ENCODE measurements at regions not wholly inside any gene's neighbourhood (a gene's known extent, or its start where the extent isn't known, plus 50 kb on each side); places are given as distances from the start of the nearest gene placed in this dataset.
A peak's percentile ranks its signal among the peaks of the same experiment; 100 is the strongest.

GRCh38 chr12:88435334-88436076, 144.8 kb downstream of the KITLG start:
- WGBS, 2 donors = 66 to 73% methylated on average over 4 of the region's 4 CpGs
- DNase-seq = no peak
- Histone ChIP-seq H3K4me3 (no peak overlapping the region), H3K4me1 (peaks cover 0 to 22% (median 0%) of the 10 kb centered on the region in 3 donors), H3K27me3 (no peaks in the 10 kb centered on the region), H3K36me3 (no peaks in the 10 kb centered on the region), H3K27ac (peak overlapping the region in 2 of 4 donors; percentile 3 to 28), H3K9me3 (no peaks in the 10 kb centered on the region)
- no peak for TF ChIP-seq POLR2A (IDR thresholded peaks at IDR 0.05)
- TF ChIP-seq CTCF (IDR thresholded peaks at IDR 0.05) = no peak
- intact Hi-C loops (cut with DNase I) = no loop called here

DNA sequence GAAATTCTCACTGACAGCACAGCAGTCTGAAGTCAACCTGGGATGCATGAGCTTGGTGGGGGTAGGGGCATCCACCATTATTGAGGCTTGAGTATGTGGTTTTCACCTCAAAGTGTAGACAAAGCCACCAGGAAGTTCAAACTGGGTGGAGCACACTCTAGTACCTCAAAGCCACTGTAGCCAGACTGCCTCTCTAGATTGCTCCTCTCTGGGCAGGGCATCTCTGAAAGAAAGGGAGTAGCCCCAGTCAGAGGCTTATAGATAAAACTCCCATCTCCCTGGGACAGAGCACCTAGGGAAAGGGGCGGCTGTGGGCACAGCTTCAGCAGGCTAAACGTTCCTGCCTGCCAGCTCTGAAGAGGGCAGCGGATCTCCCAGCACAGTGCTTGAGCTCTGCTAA, 143.0 kb downstream of the KITLG start:
- Histone ChIP-seq H3K27me3 (no peaks in the 10 kb centered on the region), H3K9me3 (no peaks in the 10 kb centered on the region), H3K4me3 (no peak overlapping the region), H3K4me1 (peaks cover 0 to 16% (median 0%) of the 10 kb centered on the region in 3 donors), H3K27ac (no peak overlapping the region), H3K36me3 (no peaks in the 10 kb centered on the region)
- 100% methylated on average over 1 of the region's 3 CpGs; no CpG with 5 or more reads in 1 of the 2 donors for WGBS, 2 donors
- intact Hi-C loops (cut with DNase I) = no loop called here
- no peak for DNase-seq
- no peak for TF ChIP-seq POLR2A (IDR thresholded peaks at IDR 0.05)
- TF ChIP-seq CTCF (IDR thresholded peaks at IDR 0.05) = no peak

Small RNAs in the stretch of these regions (small RNA-seq; reads per million reads assigned to genes)
- 0 reads per million in 4 donors for gene RF00019
